ENCODE measurements at regions not wholly inside any gene's neighbourhood (a gene's known extent, or its start where the extent isn't known, plus 50 kb on each side); places are given as distances from the start of the nearest gene placed in this dataset.

GRCh38 chr9:115234094-115234493 lies 116.1 kb upstream of the TNC start:
- no peak overlapping the region for H3K4me3 Mint-ChIP-seq (ENCODE audit: unreplicated experiment)
- no peak for DNase-seq
- TF ChIP-seq CTCF (IDR thresholded peaks at IDR 0.05; ENCODE audit: partially characterized antibody, unreplicated experiment): no peak
- H3K36me3 Mint-ChIP-seq (ENCODE audit: unreplicated experiment): no peaks in the 10 kb centered on the region
- H3K27me3 Mint-ChIP-seq (ENCODE audit: unreplicated experiment): peaks cover 3% of the 10 kb centered on the region
- no peak overlapping the region for H3K27ac Mint-ChIP-seq (ENCODE audit: unreplicated experiment)
- H3K4me1 Mint-ChIP-seq (ENCODE audit: low read depth, unreplicated experiment): no peaks in the 10 kb centered on the region
- peaks cover 4% of the 10 kb centered on the region for H3K9me3 Mint-ChIP-seq (ENCODE audit: unreplicated experiment)

GRCh38 chr9:115235221-115235620 lies 117.3 kb upstream of the TNC start:
- Mint-ChIP-seq H3K36me3 (ENCODE audit: unreplicated experiment) (no peaks in the 10 kb centered on the region), H3K4me1 (ENCODE audit: low read depth, unreplicated experiment) (no peaks in the 10 kb centered on the region), H3K9me3 (ENCODE audit: unreplicated experiment) (peaks cover 4% of the 10 kb centered on the region), H3K4me3 (ENCODE audit: unreplicated experiment) (no peak overlapping the region), H3K27ac (ENCODE audit: unreplicated experiment) (no peak overlapping the region), H3K27me3 (ENCODE audit: unreplicated experiment) (peaks cover 3% of the 10 kb centered on the region)
- DNase-seq: no peak
- TF ChIP-seq CTCF (IDR thresholded peaks at IDR 0.05; ENCODE audit: partially characterized antibody, unreplicated experiment): no peak

- Mint-ChIP-seq H3K27ac (ENCODE audit: unreplicated experiment) (no peak overlapping the region), H3K4me1 (ENCODE audit: low read depth, unreplicated experiment) (no peaks in the 10 kb centered on the region), H3K27me3 (ENCODE audit: unreplicated experiment) (peaks cover 3% of the 10 kb centered on the region), H3K4me3 (ENCODE audit: unreplicated experiment) (no peak overlapping the region), H3K36me3 (ENCODE audit: unreplicated experiment) (no peaks in the 10 kb centered on the region), H3K9me3 (ENCODE audit: unreplicated experiment) (peaks cover 3% of the 10 kb centered on the region)
- DNase-seq: no peak
- no peak for TF ChIP-seq CTCF (IDR thresholded peaks at IDR 0.05; ENCODE audit: partially characterized antibody, unreplicated experiment)
Measured at GRCh38 chr9:115237385-115237998, 119.5 kb upstream of the TNC start.

GRCh38 chr9:115240676-115241075 lies 122.7 kb upstream of the TNC start:
- Mint-ChIP-seq H3K9me3 (ENCODE audit: unreplicated experiment) (peaks cover 3% of the 10 kb centered on the region), H3K4me1 (ENCODE audit: low read depth, unreplicated experiment) (no peaks in the 10 kb centered on the region), H3K27ac (ENCODE audit: unreplicated experiment) (no peak overlapping the region), H3K27me3 (ENCODE audit: unreplicated experiment) (peaks cover 3% of the 10 kb centered on the region), H3K4me3 (ENCODE audit: unreplicated experiment) (no peak overlapping the region), H3K36me3 (ENCODE audit: unreplicated experiment) (no peaks in the 10 kb centered on the region)
- no peak for TF ChIP-seq CTCF (IDR thresholded peaks at IDR 0.05; ENCODE audit: partially characterized antibody, unreplicated experiment)
- no peak for DNase-seq

GRCh38 chr9:115241641-115242040 lies 123.7 kb upstream of the TNC start:
- peaks cover 3% of the 10 kb centered on the region for H3K9me3 Mint-ChIP-seq (ENCODE audit: unreplicated experiment)
- no peak for DNase-seq
- TF ChIP-seq CTCF (IDR thresholded peaks at IDR 0.05; ENCODE audit: partially characterized antibody, unreplicated experiment): no peak
- H3K36me3 Mint-ChIP-seq (ENCODE audit: unreplicated experiment): no peaks in the 10 kb centered on the region
- H3K27me3 Mint-ChIP-seq (ENCODE audit: unreplicated experiment): peaks cover 3% of the 10 kb centered on the region
- H3K27ac Mint-ChIP-seq (ENCODE audit: unreplicated experiment): no peak overlapping the region
- no peaks in the 10 kb centered on the region for H3K4me1 Mint-ChIP-seq (ENCODE audit: low read depth, unreplicated experiment)
- H3K4me3 Mint-ChIP-seq (ENCODE audit: unreplicated experiment): no peak overlapping the region

Data from glutamatergic neuron (in vitro differentiated cells).